ENCODE measurements at regions not wholly inside any gene's neighbourhood (a gene's known extent, or its start where the extent isn't known, plus 50 kb on each side); places are given as distances from the start of the nearest gene placed in this dataset.

- TF ChIP-seq CTCF (IDR thresholded peaks at IDR 0.05): no peak
- no peak for TF ChIP-seq POLR2A (IDR thresholded peaks at IDR 0.05)
Measured at GRCh38 chr12:29048787-29049186, 100.3 kb upstream of the FAR2 start.
